ENCODE measurements at regions not wholly inside any gene's neighbourhood (a gene's known extent, or its start where the extent isn't known, plus 50 kb on each side); places are given as distances from the start of the nearest gene placed in this dataset.

DNA sequence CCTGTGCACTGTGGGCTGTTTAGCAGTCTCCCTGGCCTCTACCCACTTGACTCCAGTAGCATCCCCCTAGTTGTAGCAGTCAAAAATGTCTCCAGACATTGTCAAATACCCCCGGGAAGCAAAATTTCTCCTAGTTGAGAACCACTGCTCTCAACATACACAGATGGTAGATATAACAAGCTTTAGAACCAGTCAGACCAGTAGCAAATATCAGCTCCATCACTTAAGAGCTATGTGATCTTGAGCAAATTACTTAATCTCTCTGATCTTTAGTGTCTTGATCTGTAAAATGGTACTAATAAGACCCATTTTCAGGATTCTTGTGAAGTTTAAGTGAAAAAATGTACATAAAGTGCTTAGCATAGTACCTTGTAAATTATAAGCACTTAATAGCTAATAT lies 96.2 kb downstream of the DUSP6 start:
- no peak for DNase-seq (ENCODE audit: low spot score)

DNA sequence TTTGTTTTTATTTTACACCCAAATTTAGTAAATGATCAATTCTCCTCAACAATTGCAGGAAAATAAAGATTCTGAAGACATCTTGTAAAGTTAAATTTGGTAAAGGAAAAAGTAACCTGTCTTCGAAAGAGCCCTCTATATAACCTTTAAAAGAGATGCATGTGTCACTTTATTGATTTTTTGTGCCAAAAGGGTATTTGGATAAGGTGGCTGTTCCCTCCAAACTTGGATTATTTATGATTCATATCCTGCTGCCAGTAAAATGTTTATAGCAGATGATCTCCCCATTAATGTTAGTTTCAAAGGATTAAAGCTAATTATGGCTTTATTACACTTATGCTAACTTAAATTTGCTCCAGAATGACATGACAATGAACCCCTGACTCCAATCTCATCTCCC lies 98.8 kb downstream of the DUSP6 start:
- DNase-seq (ENCODE audit: low spot score), result no peak

DNA sequence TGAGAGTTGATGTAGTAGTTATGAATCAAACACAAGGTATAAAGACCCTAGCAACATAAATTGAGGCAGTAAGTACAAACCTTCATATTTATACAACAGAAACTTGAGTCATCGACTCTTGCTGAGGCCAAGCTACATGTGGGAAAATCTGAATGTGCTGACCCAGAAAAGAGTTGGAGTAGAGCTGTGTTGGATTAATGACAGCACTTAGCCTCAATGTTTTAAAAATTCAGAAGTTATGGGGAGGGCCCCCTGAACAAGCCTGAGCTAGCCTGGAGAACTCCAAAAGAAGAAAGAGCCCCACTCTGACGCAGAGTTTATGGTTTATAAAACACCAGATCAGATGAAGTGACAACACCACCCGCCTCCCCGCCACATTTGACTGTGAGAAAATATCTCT lies 100.0 kb downstream of the DUSP6 start:
- no peak for DNase-seq (ENCODE audit: low spot score)

DNA sequence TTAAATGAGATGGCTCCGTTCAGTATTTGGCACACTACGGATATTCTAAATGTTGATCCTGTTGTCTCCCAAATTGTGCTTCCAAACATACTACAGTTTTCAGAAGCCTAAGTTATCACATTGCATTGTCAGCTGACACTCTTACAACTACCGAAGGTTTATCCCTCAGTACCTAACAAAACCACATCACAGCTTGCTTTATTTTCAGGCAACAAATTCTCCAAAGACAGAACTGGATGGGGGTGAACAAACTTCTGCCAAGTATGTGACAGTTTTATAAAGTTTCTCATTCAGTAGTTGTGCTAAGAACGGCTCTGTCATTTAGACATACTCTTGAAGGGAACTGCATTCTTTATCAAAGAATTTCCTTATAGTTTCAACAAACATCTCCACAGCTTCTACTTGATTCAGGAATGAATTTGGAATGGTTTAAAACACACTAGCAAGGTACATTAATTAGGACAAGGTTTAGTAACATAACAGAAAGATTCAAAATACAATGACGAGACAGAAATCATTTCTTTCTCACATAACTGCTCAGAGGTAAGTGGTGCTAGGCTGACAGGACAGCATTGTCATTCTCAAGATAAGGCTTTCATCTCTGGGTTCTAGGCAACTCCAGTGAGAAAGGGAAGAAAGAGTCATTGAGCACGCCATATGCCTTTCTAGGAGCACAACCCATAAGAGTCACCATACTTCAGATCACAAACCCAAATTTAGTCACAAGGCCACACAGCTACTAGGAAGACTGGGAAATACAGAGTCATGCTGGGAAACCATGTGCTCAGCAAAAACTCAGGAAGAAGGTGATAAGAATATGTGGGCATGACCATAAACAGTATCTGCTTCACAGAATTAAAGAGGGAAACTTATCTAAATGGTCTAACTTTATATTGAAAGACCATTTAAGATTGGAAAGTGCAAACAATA lies 100.7 kb downstream of the DUSP6 start:
- DNase-seq (ENCODE audit: low spot score), result no peak

DNA sequence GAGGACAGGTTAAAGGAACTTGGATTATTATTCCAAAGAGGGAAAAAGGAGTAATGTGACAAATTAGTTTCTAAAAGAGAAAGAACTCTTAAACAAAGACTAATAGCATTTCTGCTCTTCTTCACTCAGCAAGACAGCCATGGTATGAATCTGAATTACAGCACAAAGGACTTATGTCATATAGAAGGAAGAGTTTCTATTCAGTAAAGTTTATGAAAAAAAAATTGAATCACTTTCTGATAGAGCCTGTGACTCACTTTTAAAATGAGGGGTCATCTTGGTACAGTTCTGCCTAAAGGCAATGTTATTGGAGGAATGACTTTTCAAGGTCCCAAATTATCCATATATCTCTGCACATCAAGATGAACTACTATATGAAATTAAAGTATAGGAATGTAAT lies 101.7 kb downstream of the DUSP6 start:
- DNase-seq (ENCODE audit: low spot score), result no peak

DNA sequence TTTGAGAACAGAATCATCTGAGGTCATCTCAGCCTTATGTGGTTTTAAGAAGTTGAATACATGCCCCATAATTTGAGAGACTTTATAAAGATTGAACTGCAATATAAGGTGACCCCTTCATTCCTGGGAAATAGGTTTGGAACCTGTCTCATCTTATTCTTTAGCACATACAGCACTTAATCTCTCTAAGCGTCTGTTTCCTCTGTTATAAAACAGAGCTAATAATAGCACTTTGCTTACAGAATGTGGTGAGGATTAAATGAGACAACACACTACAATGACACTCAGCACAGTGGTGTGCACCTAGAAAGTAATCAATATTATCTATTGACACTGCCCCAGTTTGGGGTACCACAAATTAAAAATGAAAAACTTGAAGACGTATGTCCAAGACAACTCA lies 102.1 kb downstream of the DUSP6 start:
- no peak for DNase-seq (ENCODE audit: low spot score)

DNA sequence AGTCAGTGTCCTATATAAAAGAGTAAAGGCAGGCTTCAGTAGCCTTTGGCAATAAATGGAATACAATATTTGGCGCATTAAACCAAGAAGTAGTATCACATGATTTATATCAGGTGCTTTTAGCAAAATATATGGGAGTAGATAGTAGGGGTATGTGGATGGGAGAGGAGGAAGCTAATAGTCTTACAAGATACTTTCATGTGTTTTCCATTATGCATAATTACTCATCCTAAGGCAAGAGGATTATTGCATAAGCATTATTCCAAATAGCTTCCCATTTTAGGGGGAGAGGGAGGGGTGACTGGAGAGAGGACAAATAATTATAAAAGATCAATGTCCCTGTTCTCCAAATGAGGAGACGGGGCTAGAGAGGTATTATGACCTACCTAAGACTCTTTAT lies 104.3 kb downstream of the DUSP6 start:
- no peak for DNase-seq (ENCODE audit: low spot score)

DNA sequence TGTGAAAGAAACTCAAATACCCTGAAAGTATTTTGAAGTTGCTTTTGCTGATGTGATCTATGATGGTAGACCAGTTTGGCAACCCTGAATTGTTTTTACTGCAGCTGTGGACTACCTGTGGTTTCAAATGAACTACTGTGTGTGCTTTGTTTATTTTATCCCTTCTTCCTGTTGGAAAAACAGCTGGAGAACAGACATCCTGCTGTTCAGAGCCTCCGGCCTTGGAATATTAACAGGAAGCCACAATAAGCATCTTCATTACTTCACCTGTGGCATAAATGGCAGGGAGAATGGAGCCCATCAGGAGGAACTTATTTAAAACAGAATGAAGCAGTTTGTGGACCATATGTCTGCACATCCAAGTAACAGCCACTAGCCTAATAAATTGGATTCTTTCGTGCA lies 104.8 kb downstream of the DUSP6 start:
- DNase-seq (ENCODE audit: low spot score), result no peak

DNA sequence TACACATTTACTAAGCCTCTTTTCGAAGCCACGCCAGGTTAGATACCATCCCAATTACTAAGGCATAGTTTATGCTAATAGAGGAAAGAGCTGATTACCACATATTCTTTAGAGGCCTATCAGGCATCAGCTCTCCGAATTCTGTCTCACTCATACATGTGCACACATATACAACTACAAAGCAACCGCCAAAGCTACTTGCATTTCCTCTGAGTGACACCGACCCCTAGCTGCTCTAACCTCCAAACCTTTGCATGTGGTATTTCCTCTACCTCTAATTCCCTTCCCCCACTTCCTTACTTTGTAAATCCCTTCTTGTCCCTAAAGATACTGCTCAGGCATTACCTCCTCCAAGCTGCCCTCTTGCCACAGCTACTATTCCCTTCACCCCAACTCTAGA lies 107.2 kb downstream of the DUSP6 start:
- no peak for DNase-seq (ENCODE audit: low spot score)

DNA sequence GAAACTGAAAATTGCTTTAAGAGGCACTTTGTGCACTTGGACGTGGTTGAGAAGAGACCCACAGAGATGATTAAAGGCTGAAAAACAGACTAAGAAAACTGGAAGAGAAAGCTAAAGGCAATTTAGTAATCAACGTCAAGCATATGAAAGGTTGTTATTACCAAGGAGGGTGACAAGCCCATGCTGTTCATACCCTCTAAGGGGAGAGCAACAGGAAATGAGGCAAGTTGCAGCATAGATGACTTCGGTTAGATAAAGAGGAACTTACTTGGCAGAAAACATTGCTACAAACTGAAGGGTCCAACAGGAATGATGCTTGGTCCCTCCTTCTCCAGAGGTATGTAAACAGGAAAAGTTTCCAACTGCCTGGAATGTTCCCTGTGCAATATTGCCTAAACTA lies 107.8 kb downstream of the DUSP6 start:
- no peak for DNase-seq (ENCODE audit: low spot score)

DNA sequence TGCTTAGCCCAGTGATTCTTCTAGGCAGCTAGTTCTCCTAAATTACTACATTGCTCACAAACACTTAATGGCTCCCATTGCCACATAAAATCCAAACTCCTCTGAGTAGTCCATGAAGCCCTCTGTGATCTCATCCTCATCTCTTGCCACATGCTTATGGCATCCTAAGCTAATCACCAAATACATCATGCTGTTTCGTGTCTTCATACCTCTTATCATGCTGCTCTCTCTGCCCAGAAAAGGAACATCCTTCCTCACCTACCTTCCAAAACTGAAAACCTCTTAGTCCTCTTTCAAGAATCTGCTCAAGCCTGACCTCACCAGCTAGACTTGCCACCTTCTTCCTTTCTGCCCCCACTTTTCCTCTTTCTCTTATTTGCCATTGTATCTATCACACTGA lies 108.5 kb downstream of the DUSP6 start:
- DNase-seq (ENCODE audit: low spot score), result no peak

DNA sequence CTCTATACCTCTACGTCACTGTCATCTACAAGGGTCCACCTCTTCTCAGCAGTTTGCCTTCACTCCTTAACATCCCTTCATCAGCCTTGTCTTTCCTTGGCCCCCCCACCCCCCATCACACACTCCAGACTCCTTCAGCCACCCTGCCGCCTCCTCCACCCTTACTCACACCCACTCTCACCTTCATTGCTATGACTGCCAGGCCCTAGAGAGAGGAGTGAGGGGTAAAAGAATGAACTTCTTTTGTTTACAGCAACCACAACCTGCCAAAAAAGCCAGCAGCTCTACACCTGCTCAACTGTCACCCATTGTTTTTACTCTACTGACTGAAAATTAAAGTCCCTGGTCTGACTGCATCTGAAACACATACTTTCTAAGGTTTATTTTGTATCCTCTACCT lies 112.8 kb downstream of the DUSP6 start:
- DNase-seq (ENCODE audit: low spot score), result no peak

DNA sequence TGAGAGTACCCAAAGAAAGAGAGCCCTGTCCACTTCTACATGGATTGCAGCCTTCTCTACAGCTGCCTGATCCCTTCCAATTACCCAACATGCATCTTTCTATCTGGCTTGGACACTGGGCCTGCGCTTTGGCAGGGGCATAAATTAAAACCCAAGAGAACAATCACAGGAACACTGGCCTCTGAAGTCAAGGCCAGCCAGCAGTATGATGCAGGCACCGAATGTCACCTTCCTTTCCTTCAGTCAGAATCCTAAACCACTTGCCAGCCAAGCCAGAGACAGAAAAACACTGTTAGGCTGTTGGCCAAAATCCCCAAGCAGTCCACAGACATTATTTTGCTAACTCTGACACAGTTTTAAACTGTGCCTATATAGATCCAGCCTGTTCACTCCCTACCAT lies 113.7 kb downstream of the DUSP6 start:
- DNase-seq (ENCODE audit: low spot score), result no peak

DNA sequence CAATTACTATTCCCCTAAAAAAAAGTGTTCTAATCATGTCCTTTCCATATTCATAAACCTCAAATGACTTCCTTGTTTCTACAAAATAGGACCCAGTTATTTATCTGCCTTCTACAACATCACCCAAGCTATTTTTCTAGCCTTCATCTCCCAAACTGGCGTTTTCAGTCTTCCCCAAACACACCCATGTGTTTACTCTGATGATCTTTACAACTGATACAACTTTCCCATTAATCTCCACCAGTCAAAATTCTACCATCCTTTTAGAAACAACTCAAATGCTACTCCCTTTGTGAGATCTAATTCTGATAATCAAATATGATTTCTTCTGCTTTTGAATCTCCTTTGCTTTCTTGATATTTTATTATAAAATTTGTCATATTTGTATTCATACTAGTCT lies 114.5 kb downstream of the DUSP6 start:
- no peak for DNase-seq (ENCODE audit: low spot score)

DNA sequence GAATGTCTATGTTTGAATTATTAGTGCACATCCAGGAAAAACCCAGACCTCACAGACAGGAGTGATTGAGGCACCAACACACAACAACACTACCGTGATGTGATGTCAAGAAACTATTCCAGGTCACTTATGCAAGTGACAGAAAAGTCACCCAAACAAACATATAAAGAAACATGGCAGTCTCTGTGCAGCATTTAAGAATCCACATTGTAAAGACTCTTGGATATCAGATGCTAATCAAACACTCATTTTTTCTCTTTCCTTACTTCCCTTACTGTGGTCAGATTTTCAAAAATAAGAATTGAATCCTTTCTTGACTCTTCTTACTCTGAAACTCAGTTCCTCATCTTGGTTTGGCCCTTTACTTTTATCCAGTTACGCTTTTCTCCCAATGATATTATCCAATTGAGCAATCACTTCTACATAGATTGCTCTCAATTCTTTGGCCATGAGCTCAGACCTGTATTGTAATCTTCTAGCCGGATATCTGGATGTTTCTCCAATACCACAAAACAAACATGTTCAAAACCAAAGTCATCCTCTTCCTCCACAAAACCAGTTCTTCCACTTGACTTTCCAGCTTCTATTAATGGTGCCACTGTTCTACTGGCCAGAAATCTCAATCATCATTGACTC lies 115.4 kb downstream of the DUSP6 start:
- peak; percentile 69 for DNase-seq (ENCODE audit: low spot score)

DNA sequence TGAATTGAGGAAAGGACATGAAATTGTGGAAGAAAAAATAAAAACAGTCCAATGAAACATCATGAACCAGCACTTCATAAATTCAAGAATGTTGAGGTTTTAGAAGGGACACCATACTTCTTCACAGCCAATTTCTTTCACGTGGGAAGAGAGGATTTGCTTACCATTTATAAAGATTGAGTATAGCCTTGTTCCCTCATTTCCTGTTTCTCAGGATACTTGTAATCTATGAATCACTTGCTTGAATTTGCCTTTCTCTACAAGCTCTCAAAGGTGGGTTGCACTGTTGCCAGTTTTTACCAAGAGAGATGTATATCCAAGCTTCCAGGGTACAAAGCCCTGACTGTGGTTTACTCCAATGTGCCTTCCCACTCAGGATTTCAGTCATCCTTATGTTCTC lies 116.1 kb downstream of the DUSP6 start:
- no peak for DNase-seq (ENCODE audit: low spot score)

DNA sequence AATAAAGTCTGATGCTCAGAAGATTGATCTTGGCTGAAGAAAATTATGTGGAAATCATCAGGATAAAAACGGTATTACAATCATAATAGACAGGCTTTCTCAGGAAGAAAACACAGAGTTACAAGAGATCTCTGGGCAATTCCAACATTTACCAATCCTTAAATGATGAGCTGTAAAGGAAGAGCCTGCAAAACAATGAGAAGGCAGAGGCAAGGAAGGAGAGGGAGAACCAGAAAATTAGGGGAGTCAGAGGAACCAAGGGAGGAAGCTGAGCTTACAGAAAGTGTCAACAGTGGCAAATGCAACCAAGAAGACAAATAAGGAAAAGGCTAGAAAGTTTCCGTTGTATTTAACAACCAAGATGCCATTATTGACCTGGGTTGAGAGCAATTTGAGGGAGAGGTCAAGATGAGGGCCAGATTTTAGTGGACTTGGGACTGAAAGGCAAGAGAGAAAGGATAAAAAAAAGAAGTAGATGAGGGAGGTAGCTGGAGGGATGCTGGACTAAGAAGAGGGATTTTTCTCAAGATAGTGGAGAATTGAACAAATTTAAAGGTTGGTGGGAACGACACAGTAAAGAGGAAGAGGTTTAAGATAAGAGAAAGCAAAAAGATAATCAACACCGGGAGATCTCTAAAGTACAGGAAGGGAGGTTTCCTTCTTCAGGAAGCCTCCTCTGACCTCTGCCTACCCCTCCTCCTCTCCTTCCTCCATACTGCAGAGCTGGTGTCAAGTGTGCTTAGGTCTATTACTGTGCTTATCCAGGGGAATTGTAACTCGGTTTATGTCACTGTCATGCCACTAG lies 116.9 kb downstream of the DUSP6 start:
- no peak for DNase-seq (ENCODE audit: low spot score)

DNA sequence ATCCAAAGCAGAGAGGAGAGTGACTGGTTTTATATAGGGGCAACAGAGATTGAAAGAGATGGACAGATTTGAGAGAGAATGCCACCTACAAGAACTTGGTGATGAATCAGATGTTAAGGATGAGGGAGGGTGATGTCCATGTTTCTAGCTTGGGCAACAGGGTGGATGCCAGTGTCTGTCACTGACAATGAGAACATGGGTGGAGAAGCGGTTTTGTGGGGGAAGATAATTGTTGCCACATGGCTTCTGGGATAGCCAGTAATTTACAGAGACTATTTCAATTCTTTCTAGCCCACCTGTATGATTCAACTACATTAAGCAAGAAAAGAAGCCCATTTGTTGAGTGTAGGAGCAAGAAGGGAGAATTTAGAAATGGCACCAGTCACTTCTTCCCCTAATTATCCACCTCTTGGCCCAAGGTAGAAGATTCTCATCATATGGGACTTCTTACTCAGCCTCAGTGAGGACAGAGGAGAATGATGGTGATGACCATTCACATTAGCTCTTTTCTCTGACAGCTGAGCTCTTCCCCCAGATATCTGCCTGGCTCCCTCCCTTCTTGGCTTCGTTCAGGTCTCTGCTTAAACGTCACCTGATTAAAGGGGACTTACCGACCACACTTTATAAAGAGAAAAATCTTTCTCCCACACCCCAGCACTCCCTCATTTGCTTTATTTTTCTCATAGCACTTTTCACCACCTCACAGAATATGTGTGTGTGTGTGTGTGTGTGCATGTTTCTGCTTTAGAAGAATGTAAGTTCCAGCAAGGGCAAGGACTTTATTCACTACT lies 117.8 kb downstream of the DUSP6 start:
- no peak for DNase-seq (ENCODE audit: low spot score)

DNA sequence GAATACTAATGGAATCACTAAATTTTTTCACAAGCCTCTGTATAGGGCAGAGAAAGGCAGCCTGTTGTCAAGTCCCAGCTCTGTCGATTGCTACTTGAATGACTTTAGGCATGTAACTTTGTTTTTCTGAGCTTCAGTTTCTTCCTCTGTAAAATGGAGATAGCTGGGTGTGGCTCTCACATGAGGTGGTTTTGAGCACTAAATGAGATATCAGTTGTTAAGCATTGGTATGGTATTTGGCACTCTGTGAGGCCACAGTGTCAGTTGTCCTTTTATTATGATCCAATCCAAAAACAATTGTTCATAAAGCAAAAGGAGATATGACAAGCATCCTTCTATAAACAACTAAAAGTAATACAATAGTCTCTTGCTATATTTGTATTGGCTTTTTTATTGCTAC lies 120.6 kb downstream of the DUSP6 start:
- no peak for DNase-seq (ENCODE audit: low spot score)

DNA sequence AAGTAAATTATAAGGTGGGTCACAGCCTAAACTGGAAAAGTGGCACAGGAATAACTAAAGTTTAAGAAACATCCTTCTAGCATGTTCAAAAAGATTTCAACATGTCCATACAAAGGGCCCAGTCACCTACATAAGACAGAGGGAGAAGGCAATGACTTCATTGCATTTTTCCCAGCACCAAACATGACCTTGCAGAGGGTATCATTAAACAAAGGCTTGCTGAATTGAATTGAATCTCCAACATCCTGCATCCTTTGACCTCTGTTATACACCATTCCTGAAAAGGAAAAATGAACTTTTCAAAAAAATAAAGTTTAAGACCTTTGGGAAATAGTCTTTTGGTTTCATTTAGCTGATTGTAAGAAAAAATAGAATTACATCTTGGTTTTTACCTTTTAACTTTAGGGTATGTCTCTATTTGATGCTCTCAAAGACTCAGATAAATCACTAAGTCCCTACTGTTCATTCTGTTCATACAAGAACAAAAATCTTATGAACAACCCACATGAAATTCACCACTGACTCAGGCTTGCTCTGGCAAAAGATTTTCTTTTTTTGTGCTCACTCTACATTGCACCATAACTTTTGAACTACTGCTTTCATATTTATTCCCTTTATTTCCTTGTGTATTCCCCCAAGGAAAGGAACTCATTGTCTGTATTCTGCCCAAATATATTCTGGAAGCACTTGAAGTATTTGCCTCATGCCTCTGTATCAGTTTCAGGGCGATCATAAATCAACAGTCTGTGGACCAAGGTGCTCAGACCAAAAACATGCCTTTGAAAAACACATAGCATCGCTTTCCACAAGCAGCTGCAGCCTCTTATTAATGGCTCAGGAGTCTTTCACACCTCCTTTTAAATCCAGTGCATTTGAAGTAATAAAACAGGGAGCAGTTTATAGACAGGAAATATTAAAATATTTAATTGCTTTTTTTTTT lies 121.7 kb downstream of the DUSP6 start:
- no peak for DNase-seq (ENCODE audit: low spot score)

DNA sequence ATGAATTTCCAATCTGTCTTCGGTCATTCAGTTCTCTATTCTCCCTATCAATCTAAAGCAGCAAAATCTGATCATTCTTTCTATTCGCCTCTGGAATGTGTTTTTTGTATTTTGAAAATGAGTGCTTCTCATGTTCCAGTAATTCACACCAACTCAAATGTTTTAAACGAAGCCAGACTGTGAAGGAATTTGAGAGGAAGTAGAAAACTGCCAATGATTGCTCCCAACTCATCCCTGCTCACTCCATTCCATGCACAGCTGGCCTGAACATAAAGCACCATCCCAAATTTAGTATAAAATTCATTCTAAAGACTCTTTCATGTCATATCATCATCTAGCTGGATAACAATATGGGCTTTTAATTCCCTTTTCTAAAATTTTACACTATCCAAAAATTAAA lies 123.8 kb downstream of the DUSP6 start:
- no peak for DNase-seq (ENCODE audit: low spot score)
